COLO829 (cell line): ENCODE measurements at regions not wholly inside any gene's neighbourhood (a gene's known extent, or its start where the extent isn't known, plus 50 kb on each side); places are given as distances from the start of the nearest gene placed in this dataset.
A peak's percentile ranks its signal among the peaks of the same experiment; 100 is the strongest.

ENCODE experiments used
- DNase-seq: peaks from one replicate; pipeline ENCODE4 v3.0.0; 2012; ENCODE audit warnings: low spot score

GRCh38 chr6:141309295-141309694 lies 823.4 kb upstream of the GJE1 start:
- no peak for DNase-seq

GRCh38 chr6:141307309-141307998 lies 825.3 kb upstream of the GJE1 start:
- DNase-seq = no peak

GRCh38 chr6:141303907-141304306 lies 828.8 kb upstream of the GJE1 start:
- DNase-seq = no peak

DNA sequence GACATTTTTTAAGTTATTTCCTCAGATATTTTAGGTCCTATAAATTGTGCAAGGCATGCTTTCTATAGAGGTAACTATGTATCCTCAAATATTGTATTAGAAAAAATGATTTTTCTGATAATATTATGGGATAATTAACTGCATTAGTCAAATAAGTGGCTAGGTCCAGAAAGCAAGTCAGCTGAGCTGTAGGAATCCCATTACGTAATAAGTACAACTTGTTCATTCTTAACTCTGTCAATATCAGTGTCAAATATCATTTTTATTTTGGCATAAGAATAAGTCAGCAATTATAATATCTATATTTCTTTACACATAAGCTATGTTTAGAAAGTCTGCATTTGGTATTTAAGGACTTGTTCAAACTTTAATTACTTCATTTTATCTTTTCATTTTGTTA lies 830.9 kb upstream of the GJE1 start:
- DNase-seq = no peak

- DNase-seq = no peak
These were observed 841.6 kb upstream of the GJE1 start for GRCh38 chr6:141290941-141291721.

- DNase-seq = no peak
These were observed 843.8 kb upstream of the GJE1 start for GRCh38 chr6:141288947-141289346.

- DNase-seq = peak; percentile 32
These were observed 850.5 kb upstream of the GJE1 start for GRCh38 chr6:141282263-141282662.

DNA sequence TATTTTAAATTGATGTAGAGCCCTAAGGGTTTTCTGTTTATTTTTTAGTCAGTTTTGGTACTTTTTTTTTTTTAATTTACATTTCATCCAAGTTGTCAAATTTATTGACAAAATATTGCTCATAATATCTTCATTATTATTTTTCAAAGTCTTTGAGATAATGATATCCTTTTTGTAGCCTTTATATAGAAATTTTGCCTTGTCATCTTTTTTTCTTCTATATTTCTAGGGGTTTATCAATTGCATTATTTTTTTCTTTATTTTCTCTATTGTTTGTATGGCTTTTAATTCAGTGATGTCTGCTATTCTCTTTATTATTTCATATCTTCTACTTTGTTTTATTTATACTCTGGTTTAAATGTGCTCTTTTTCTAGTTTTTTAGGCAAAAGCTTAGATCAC lies 863.0 kb upstream of the GJE1 start:
- no peak for DNase-seq

- DNase-seq = no peak
These were observed 865.3 kb upstream of the GJE1 start for GRCh38 chr6:141267420-141267819.

GRCh38 chr6:141265756-141266623 lies 866.7 kb upstream of the GJE1 start:
- DNase-seq = peak; percentile 53

GRCh38 chr6:141264101-141264500 lies 868.6 kb upstream of the GJE1 start:
- DNase-seq = peak; percentile 2

DNA sequence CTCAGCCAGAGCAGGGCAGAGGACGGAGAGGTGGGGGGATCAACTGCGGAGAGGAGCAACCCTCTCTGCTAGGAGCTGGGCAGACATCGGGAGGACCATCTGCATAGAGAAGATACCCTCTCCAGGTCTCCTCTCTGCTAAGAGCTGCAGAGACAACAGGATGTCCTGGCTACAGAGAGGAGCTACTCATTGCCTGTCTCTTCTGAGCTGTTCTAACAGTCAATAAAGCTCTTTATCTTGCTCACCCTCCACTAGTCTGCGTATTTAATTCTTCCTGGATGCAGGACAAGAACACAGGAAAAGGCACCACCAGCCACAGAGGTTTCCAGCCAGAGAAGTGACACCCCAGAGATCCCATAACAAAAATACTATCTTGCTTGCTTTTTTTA lies 871.1 kb upstream of the GJE1 start:
- no peak for DNase-seq

DNA sequence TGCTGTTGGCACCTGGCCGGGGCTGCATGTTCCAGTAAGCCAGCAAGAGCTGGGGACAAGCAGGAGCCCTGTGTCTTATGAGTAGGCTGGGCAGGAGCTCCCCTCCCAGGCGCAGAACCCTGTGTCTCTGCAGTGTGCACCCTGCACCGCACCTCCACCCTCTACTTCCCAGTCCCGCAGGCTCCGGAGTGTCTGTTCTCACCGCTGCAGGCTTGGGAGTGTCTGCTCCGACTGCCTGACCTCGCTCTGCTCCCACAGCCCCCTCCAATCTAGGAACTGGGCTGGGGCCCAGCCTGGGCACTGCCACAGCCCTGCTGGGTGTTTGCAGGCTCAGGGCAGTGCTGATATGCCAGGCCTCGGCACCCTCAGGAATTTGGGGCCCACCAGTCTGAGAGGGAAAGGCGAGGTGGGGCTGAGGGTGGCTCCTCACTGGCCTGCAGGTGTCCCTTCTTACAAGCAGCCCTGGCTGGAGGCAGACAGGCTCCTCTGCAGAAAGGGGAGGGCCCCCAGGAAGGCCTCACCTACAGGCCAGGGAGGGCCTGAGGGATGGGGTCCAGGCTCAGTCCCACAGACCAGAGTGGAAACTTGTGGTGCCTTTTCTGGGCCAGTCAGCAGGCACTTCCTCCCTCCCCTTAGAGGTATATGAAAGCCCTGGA lies 871.6 kb upstream of the GJE1 start:
- DNase-seq = no peak

- DNase-seq = no peak
These were observed 872.1 kb upstream of the GJE1 start for GRCh38 chr6:141260627-141261015.

DNA sequence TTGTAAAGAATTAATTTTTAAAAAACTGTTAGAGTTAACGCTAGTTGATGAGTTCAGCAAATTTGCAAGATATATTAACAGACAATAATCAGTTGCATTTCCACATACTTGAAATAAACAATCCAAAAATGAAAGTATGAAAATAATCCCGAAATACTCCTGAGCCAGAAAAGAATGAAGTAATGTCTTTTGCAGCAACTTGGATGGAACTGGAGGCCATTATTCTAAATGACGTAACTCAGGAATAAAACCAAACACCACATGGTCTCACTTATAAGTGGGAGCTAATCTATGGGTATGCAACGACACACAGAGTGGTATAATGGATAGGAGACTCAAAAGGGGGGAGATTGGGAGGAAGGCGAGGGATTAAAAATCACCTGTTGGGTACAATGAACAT lies 872.9 kb upstream of the GJE1 start:
- no peak for DNase-seq

- DNase-seq = no peak
These were observed 873.6 kb upstream of the GJE1 start for GRCh38 chr6:141259091-141259490.

GRCh38 chr6:141258516-141258915 lies 874.2 kb upstream of the GJE1 start:
- DNase-seq = no peak

- no peak for DNase-seq
These were observed 878.4 kb upstream of the GJE1 start for GRCh38 chr6:141254336-141254735.

DNA sequence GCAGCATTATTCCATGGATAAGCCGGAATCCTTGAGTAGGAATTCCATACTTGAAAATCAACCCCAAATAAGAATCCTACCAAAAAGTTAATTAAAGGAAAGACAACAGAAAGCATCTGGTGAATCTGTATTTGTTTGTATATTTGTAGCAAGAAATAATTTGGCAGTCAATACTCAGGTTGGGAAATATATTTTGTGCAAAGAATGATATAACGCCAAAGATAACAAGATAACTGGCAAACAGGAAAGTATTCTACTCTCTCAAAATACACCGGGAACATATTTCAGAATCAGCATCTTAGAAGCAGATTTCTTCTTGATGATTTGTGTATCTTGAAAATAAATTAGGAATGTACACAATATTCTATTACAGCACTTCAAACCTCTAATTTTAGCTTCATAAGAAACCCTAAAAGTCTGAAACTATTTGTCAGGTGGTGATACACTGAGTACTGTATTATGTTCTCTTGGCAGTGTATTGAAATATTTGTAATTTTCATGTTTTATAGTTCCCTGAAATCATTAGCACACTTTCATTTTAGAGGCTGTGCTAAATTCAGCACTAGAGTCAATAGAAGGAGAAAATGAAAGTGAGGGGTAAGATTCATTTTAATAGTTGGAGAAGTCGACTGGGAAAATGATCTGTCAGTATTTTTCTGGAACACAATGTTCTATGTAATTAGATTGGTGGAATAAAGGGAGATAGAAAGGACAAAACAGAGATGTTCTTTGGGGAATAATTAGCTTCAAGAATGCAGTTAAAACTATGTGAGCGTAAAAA lies 879.7 kb upstream of the GJE1 start:
- DNase-seq = no peak

DNA sequence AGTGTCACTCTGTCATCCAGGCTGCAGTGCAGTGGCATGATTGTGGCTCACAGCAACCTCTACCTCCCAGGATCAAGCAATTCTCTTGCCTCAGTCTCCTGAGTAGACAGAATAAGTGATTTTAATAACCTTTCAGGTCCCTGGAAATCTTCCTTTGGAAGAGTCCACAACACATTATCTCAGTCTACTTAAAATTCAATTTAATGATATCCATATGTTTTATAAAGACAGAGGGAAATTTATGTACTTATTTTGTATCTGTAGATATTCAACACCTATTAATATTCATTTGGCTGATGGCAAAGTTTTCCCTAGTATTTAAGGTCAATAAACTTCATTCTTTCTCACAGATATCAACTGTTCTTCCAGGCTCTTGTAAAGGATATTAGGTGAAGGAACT lies 881.4 kb upstream of the GJE1 start:
- DNase-seq = no peak

- no peak for DNase-seq
These were observed 884.5 kb upstream of the GJE1 start for GRCh38 chr6:141248021-141248799.
